ENCODE measurements at regions not wholly inside any gene's neighbourhood (a gene's known extent, or its start where the extent isn't known, plus 50 kb on each side); places are given as distances from the start of the nearest gene placed in this dataset.

DNA sequence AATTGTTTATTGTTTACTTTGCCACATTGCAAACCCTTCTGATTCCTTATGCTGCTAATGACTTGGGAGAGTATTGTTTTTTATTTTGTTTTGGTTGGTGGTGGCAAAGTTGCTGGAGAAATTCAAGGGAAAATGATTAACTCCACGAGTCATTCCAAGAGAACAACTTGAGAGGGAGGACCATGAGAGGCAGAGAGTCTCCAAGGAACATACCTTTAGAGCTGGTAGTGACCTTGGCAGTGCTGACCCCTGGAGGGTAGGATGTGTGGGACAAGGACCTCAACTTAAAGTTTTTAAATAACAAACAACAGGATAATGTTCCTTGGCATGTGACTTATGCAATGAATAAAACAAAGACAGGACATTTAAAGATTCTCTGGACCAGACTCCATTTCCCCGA is 139.7 kb downstream of the LRRC70 start:
- TF ChIP-seq POLR2A (IDR thresholded peaks at IDR 0.05), result no peak
- TF ChIP-seq, protein P1, sequence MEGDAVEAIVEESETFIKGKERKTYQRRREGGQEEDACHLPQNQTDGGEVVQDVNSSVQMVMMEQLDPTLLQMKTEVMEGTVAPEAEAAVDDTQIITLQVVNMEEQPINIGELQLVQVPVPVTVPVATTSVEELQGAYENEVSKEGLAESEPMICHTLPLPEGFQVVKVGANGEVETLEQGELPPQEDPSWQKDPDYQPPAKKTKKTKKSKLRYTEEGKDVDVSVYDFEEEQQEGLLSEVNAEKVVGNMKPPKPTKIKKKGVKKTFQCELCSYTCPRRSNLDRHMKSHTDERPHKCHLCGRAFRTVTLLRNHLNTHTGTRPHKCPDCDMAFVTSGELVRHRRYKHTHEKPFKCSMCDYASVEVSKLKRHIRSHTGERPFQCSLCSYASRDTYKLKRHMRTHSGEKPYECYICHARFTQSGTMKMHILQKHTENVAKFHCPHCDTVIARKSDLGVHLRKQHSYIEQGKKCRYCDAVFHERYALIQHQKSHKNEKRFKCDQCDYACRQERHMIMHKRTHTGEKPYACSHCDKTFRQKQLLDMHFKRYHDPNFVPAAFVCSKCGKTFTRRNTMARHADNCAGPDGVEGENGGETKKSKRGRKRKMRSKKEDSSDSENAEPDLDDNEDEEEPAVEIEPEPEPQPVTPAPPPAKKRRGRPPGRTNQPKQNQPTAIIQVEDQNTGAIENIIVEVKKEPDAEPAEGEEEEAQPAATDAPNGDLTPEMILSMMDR (IDR thresholded peaks at IDR 0.05), result no peak
